NT2/D1 (cell line): ENCODE measurements at regions not wholly inside any gene's neighbourhood (a gene's known extent, or its start where the extent isn't known, plus 50 kb on each side); places are given as distances from the start of the nearest gene placed in this dataset.

Experiments
- SUZ12 ChIP-seq: IDR thresholded peaks from 2 replicates; pipeline ENCODE4 v1.6.1; 2011; ENCODE audit not compliant: insufficient read length, insufficient read depth; ENCODE audit errors: extremely low read depth
- YY1 ChIP-seq: IDR thresholded peaks from 2 replicates; pipeline ENCODE4 v1.6.1; 2011; ENCODE audit not compliant: insufficient read length, insufficient read depth
- ZNF274 ChIP-seq: IDR thresholded peaks from 2 replicates; pipeline ENCODE4 v1.6.1; 2011; ENCODE audit warnings: mild to moderate bottlenecking, low read depth, low read length

DNA sequence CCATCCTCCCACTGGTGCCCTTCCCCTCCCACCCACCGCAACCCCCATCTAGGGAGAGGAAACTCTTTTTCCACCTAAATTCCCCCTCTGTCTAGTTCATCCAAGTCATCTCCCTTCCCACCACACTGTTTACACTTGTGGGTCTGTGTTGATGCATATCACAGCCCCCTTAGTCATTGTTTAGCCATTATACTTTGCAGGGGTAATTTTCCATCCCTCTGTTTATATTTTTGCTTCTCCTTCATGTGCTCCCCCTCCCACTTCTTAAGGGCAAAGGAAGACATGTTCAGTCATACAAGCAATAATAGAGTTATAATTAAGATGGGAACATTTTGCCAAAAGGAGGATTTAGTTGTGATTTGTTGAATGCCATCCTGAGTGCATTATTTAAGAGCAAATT, 187.8 kb upstream of the TNP1 start:
- TF ChIP-seq ZNF274: no peak
- TF ChIP-seq YY1: no peak
- TF ChIP-seq SUZ12: no peak
